Middle frontal gyrus (tissue), 1 donor: ENCODE measurements at regions not wholly inside any gene's neighbourhood (a gene's known extent, or its start where the extent isn't known, plus 50 kb on each side); places are given as distances from the start of the nearest gene placed in this dataset.

Source experiments
- DNase-seq: peaks from one replicate; pipeline ENCODE4 v3.0.0-alpha.2; 2015; ENCODE audit warnings: low spot score; ENCODE audit errors: extremely low spot score

GRCh38 chr13:59442944-59443486, 720.7 kb downstream of the DIAPH3 start:
- DNase-seq = no peak

GRCh38 chr13:59444210-59444857, 719.4 kb downstream of the DIAPH3 start:
- no peak for DNase-seq

GRCh38 chr13:59445812-59446211, 717.9 kb downstream of the DIAPH3 start:
- DNase-seq = no peak

- DNase-seq = no peak
Measured at GRCh38 chr13:59446391-59446790, 717.3 kb downstream of the DIAPH3 start.

- no peak for DNase-seq
Measured at GRCh38 chr13:59447031-59447430, 716.7 kb downstream of the DIAPH3 start.

- DNase-seq = no peak
Measured at GRCh38 chr13:59447846-59448620, 715.7 kb downstream of the DIAPH3 start.

GRCh38 chr13:59449750-59450149, 714.0 kb downstream of the DIAPH3 start:
- DNase-seq = no peak

GRCh38 chr13:59450229-59450628, 713.5 kb downstream of the DIAPH3 start:
- DNase-seq = no peak

- DNase-seq = no peak
Measured at GRCh38 chr13:59451236-59451635, 712.5 kb downstream of the DIAPH3 start.

- no peak for DNase-seq
Measured at GRCh38 chr13:59452189-59452890, 711.4 kb downstream of the DIAPH3 start.

- no peak for DNase-seq
Measured at GRCh38 chr13:59458908-59459579, 704.7 kb downstream of the DIAPH3 start.

- DNase-seq = no peak
Measured at GRCh38 chr13:59459972-59460371, 703.8 kb downstream of the DIAPH3 start.

GRCh38 chr13:59461411-59461810, 702.3 kb downstream of the DIAPH3 start:
- DNase-seq = no peak

- no peak for DNase-seq
Measured at GRCh38 chr13:59463023-59463422, 700.7 kb downstream of the DIAPH3 start.

- DNase-seq = no peak
Measured at GRCh38 chr13:59464926-59465325, 698.8 kb downstream of the DIAPH3 start.

- no peak for DNase-seq
Measured at GRCh38 chr13:59468396-59468795, 695.3 kb downstream of the DIAPH3 start.

- no peak for DNase-seq
Measured at GRCh38 chr13:59471106-59471505, 692.6 kb downstream of the DIAPH3 start.

GRCh38 chr13:59472134-59472533, 691.6 kb downstream of the DIAPH3 start:
- no peak for DNase-seq

GRCh38 chr13:59474696-59475095, 689.0 kb downstream of the DIAPH3 start:
- no peak for DNase-seq

GRCh38 chr13:59475911-59476310, 687.8 kb downstream of the DIAPH3 start:
- DNase-seq = no peak

GRCh38 chr13:59476366-59476765, 687.4 kb downstream of the DIAPH3 start:
- no peak for DNase-seq
